SU-DHL-6 (cell line): ENCODE measurements at regions not wholly inside any gene's neighbourhood (a gene's known extent, or its start where the extent isn't known, plus 50 kb on each side); places are given as distances from the start of the nearest gene placed in this dataset.

ENCODE experiments used
- EZH2phosphoT487 ChIP-seq: fragments of 200-600 bp; sonication (generic), shearing (Covaris generic); conservative IDR thresholded peaks from 2 replicates; pipeline ENCODE4 v1.6.1; 2018; ENCODE audit warnings: mild to moderate bottlenecking, antibody characterized with exemption, low read length, moderate library complexity, mixed read lengths
- TF ChIP-seq, protein P1 (sequence below): fragments of 200-600 bp; sonication (generic); IDR thresholded peaks from one replicate; pipeline ENCODE4 v1.5.1; 2017; ENCODE audit warnings: antibody characterized with exemption, mild to moderate bottlenecking, low read length, moderate library complexity; ENCODE audit not compliant: insufficient read depth, poor library complexity, severe bottlenecking

DNA sequence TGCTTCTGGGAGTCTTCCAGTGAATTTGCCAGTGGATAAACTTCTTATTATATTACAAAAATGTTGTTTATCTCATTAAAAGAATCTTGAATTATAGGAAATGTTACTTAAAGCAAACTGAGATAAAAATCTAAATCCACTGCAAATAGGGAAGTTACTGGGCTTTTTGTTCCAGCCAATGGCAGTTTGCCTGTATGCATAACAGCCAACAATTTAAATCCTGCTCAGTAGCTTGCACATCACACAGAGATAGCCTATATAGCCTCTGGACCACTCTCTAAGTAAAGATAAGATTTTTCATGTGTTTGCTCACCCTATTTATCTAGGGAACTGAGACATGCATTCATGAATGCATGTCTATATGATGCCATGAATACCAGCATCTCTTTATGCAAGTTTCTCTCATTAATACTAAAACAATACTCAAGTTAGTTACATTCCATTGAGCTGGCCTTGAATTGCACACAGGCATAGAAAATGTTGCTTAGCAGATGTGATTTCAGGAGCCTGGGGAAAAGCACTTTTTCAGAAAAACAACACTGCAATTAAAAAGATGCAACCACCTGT is 92.1 kb upstream of the GPR149 start:
- TF ChIP-seq, protein P1, sequence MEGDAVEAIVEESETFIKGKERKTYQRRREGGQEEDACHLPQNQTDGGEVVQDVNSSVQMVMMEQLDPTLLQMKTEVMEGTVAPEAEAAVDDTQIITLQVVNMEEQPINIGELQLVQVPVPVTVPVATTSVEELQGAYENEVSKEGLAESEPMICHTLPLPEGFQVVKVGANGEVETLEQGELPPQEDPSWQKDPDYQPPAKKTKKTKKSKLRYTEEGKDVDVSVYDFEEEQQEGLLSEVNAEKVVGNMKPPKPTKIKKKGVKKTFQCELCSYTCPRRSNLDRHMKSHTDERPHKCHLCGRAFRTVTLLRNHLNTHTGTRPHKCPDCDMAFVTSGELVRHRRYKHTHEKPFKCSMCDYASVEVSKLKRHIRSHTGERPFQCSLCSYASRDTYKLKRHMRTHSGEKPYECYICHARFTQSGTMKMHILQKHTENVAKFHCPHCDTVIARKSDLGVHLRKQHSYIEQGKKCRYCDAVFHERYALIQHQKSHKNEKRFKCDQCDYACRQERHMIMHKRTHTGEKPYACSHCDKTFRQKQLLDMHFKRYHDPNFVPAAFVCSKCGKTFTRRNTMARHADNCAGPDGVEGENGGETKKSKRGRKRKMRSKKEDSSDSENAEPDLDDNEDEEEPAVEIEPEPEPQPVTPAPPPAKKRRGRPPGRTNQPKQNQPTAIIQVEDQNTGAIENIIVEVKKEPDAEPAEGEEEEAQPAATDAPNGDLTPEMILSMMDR = no peak
- no peak for TF ChIP-seq EZH2phosphoT487
